Spinal cord (tissue), 9 donors: ENCODE measurements at regions not wholly inside any gene's neighbourhood (a gene's known extent, or its start where the extent isn't known, plus 50 kb on each side); places are given as distances from the start of the nearest gene placed in this dataset.

ENCODE experiments used
- DNase-seq, 6 donors: peaks; one replicate each; pipeline versions ENCODE4 v3.0.0 to v3.0.0-alpha.2; 2013 to 2015; ENCODE audit warnings: low spot score in 6 of 6, low read depth in 4 of 6
- H3K27ac ChIP-seq: one replicate; pipeline ENCODE4 v1.5.1; 2013; ENCODE audit warnings: low read depth, low read length, control low read depth
- H3K27me3 ChIP-seq: one replicate; pipeline ENCODE4 v1.6.1; 2013; ENCODE audit warnings: low read length; ENCODE audit not compliant: control insufficient read depth, insufficient read depth
- H3K36me3 ChIP-seq: one replicate; pipeline ENCODE4 v1.6.1; 2013; ENCODE audit warnings: low read length; ENCODE audit not compliant: control insufficient read depth, insufficient read depth
- H3K4me1 ChIP-seq: one replicate; pipeline ENCODE4 v1.6.1; 2013; ENCODE audit warnings: low read length; ENCODE audit not compliant: control insufficient read depth, insufficient read depth
- H3K4me3 ChIP-seq: one replicate; pipeline ENCODE4 v1.5.1; 2013; ENCODE audit warnings: low read depth, low read length, control low read depth
- H3K9me3 ChIP-seq: one replicate; pipeline ENCODE4 v1.6.1; 2013; ENCODE audit warnings: low read length; ENCODE audit not compliant: control insufficient read depth, insufficient read depth
- WGBS: methylation state at CpG from one replicate; pipeline ENCODE4 v1.1.5; 2013; ENCODE audit warnings: missing lambda C conversion rate; ENCODE audit not compliant: insufficient coverage; 5-methylcytosine and 5-hydroxymethylcytosine counted together
- donor health status: healthy.

DNA sequence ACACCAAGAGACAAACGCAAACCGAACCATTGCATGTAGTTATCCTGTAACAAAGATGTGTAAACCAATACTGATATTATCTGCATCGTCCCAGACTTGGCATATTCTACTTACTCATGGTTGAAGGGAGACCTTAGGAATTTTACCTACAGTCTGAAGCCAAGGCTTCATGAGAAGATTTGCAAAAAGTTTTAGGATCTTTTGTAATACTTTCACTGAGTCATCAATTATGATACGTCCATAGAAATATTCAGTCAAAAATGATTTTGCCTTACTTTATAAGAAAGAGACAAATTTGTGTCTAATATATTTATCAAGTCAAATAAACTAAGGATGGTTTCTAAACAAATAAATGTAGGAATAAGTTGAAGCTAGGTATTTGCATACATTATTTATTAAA, 1176.1 kb upstream of the ADGRL2 start:
- no peak overlapping the region for H3K27ac ChIP-seq
- no CpG with 5 or more reads among the region's 4 CpGs for WGBS
- no peaks in the 10 kb centered on the region for H3K27me3 ChIP-seq
- no peak overlapping the region for H3K4me3 ChIP-seq
- DNase-seq = no peak
- no peaks in the 10 kb centered on the region for H3K4me1 ChIP-seq
- H3K9me3 ChIP-seq = peaks cover 1% of the 10 kb centered on the region
- no peaks in the 10 kb centered on the region for H3K36me3 ChIP-seq

DNA sequence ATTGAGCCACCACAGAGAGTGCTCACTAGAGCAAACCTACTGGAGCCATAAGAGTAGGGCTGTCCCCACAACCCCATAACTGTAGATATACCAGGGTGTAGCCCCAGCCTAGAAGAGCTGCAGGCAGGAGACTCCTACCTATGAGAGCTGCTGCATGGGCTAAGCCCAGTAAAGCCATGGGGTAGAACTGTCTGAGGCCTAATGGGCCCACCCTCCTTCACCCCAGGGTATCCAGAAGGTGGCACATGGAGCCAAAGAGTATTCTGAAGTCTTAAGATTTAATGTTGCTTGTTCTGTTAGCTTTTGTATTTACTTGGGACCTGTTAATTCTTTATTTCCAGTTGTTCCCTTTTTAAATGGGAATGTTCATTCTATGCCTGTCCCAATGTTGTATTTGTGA, 1193.7 kb upstream of the ADGRL2 start:
- no peaks in the 10 kb centered on the region for H3K9me3 ChIP-seq
- no peaks in the 10 kb centered on the region for H3K36me3 ChIP-seq
- H3K4me1 ChIP-seq = no peaks in the 10 kb centered on the region
- no peak for DNase-seq
- H3K4me3 ChIP-seq = no peak overlapping the region
- no peaks in the 10 kb centered on the region for H3K27me3 ChIP-seq
- no peak overlapping the region for H3K27ac ChIP-seq

- Histone ChIP-seq H3K36me3 (no peaks in the 10 kb centered on the region), H3K9me3 (peaks cover 4% of the 10 kb centered on the region), H3K4me1 (no peaks in the 10 kb centered on the region), H3K4me3 (no peak overlapping the region), H3K27me3 (no peaks in the 10 kb centered on the region), H3K27ac (no peak overlapping the region)
- DNase-seq = no peak
- 100% methylated on average over 2 of the region's 3 CpGs for WGBS
Observed at GRCh38 chr1:80594013-80594412, 1206.7 kb upstream of the ADGRL2 start.

- peaks cover 4% of the 10 kb centered on the region for H3K9me3 ChIP-seq
- DNase-seq = no peak
- no peak overlapping the region for H3K27ac ChIP-seq
- no peaks in the 10 kb centered on the region for H3K36me3 ChIP-seq
- 84% methylated on average over 4 of the region's 4 CpGs for WGBS
- no peaks in the 10 kb centered on the region for H3K27me3 ChIP-seq
- no peaks in the 10 kb centered on the region for H3K4me1 ChIP-seq
- no peak overlapping the region for H3K4me3 ChIP-seq
Observed at GRCh38 chr1:80593197-80593596, 1207.5 kb upstream of the ADGRL2 start.

GRCh38 chr1:80582980-80583379, 1217.8 kb upstream of the ADGRL2 start:
- Histone ChIP-seq H3K9me3 (peaks cover 3% of the 10 kb centered on the region), H3K4me3 (no peak overlapping the region), H3K4me1 (no peaks in the 10 kb centered on the region), H3K27ac (no peak overlapping the region), H3K36me3 (no peaks in the 10 kb centered on the region), H3K27me3 (no peaks in the 10 kb centered on the region)
- WGBS = 83% methylated on average over 1 of the region's 4 CpGs
- peak in 1 of 6 donors; percentile 73 for DNase-seq

GRCh38 chr1:80579055-80579454, 1221.7 kb upstream of the ADGRL2 start:
- peaks cover 3% of the 10 kb centered on the region for H3K9me3 ChIP-seq
- H3K27ac ChIP-seq = no peak overlapping the region
- WGBS = no CpG with 5 or more reads among the region's 1 CpG
- H3K4me1 ChIP-seq = no peaks in the 10 kb centered on the region
- H3K4me3 ChIP-seq = no peak overlapping the region
- no peaks in the 10 kb centered on the region for H3K36me3 ChIP-seq
- H3K27me3 ChIP-seq = no peaks in the 10 kb centered on the region
- no peak for DNase-seq

- Histone ChIP-seq H3K27ac (no peak overlapping the region), H3K9me3 (no peaks in the 10 kb centered on the region), H3K4me1 (no peaks in the 10 kb centered on the region), H3K36me3 (no peaks in the 10 kb centered on the region), H3K27me3 (no peaks in the 10 kb centered on the region), H3K4me3 (no peak overlapping the region)
- WGBS = no CpG with 5 or more reads among the region's 2 CpGs
- DNase-seq = no peak
Observed at GRCh38 chr1:80566867-80567266, 1233.9 kb upstream of the ADGRL2 start.

GRCh38 chr1:80566123-80566522, 1234.6 kb upstream of the ADGRL2 start:
- Histone ChIP-seq H3K27ac (no peak overlapping the region), H3K4me1 (no peaks in the 10 kb centered on the region), H3K4me3 (no peak overlapping the region), H3K36me3 (no peaks in the 10 kb centered on the region), H3K9me3 (no peaks in the 10 kb centered on the region), H3K27me3 (no peaks in the 10 kb centered on the region)
- peak in 1 of 6 donors; percentile 2 for DNase-seq
- WGBS = 60% methylated on average over 1 of the region's 1 CpG

GRCh38 chr1:80565406-80565805, 1235.3 kb upstream of the ADGRL2 start:
- DNase-seq = no peak

GRCh38 chr1:80542231-80542630, 1258.5 kb upstream of the ADGRL2 start:
- no peaks in the 10 kb centered on the region for H3K27me3 ChIP-seq
- no peaks in the 10 kb centered on the region for H3K36me3 ChIP-seq
- DNase-seq = no peak
- H3K4me1 ChIP-seq = no peaks in the 10 kb centered on the region
- H3K27ac ChIP-seq = no peak overlapping the region
- no peaks in the 10 kb centered on the region for H3K9me3 ChIP-seq
- no CpG with 5 or more reads among the region's 1 CpG for WGBS
- H3K4me3 ChIP-seq = no peak overlapping the region

More at GRCh38 chr1:80565406-80565805, 1235.3 kb upstream of the ADGRL2 start:
- Histone ChIP-seq H3K27me3 (no peaks in the 10 kb centered on the region), H3K27ac (no peak overlapping the region), H3K4me1 (no peaks in the 10 kb centered on the region), H3K9me3 (no peaks in the 10 kb centered on the region), H3K4me3 (no peak overlapping the region), H3K36me3 (no peaks in the 10 kb centered on the region)
- WGBS = no CpG with 5 or more reads among the region's 1 CpG
